Activated naive CD4-positive, alpha-beta T cell treated with anti-CD3 and anti-CD28 coated beads, Interleukin-2, amount 50 U/mL, for 72 hours (primary cell): ENCODE measurements at regions not wholly inside any gene's neighbourhood (a gene's known extent, or its start where the extent isn't known, plus 50 kb on each side); places are given as distances from the start of the nearest gene placed in this dataset.
"Not testable (repeated sequence)": the region's sequence is repeated elsewhere in the genome, so short reads cannot be mapped to it uniquely, and the experiment has no call there.

Experiments used
- ATAC-seq, 2 donors: fragments of 150-1000 bp; cut with Tn5 transposase; 2 replicates each; pipeline ENCODE4 v1.10.0; 2021; ENCODE audit warnings: mild to moderate bottlenecking in 2 of 2, moderate library complexity in 2 of 2
- DNase-seq, 2 donors: peaks; one replicate each; pipeline ENCODE4 v3.0.0; 2021 to 2022; ENCODE audit warnings: low spot score in 2 of 2
- H3K27ac Mint-ChIP-seq, 2 donors: one replicate each; pipeline ENCODE4 v1.8.0; 2022; ENCODE audit warnings: mild to moderate bottlenecking in 2 of 2, mixed read lengths in 2 of 2
- H3K36me3 Mint-ChIP-seq, 2 donors: one replicate each; pipeline ENCODE4 v1.8.0; 2022; ENCODE audit warnings: mixed read lengths in 2 of 2
- H3K9me3 Mint-ChIP-seq, 2 donors: one replicate each; pipeline ENCODE4 v1.8.0; 2022; ENCODE audit warnings: mixed read lengths in 2 of 2

DNA sequence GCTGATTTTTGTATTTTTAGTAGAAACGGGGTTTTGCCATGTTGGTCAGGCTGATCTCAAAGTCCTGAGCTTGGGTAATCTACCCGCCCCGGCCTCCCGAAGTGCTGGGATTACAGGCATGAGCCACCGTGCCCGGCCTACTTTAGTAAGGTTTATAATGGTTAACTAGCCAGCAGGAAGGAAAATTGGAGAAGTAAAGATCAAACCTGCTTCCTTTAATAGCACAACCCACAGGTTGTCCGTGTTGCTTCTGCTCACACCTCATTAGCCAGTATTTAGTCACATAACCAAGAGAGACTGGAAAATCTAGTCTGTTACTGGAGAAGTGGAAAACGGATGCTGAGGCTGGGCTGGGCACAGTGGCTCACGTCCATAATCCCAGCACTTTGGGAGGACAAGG, 51.9 kb upstream of the TBL1XR1 start:
- no peak for ATAC-seq
- peaks cover 4 to 11% of the 10 kb centered on the region in 2 donors for H3K9me3 Mint-ChIP-seq
- H3K36me3 Mint-ChIP-seq, result peaks cover 0 to 11% of the 10 kb centered on the region in 2 donors
- H3K27ac Mint-ChIP-seq, result no peak overlapping the region
- DNase-seq, result no peak

DNA sequence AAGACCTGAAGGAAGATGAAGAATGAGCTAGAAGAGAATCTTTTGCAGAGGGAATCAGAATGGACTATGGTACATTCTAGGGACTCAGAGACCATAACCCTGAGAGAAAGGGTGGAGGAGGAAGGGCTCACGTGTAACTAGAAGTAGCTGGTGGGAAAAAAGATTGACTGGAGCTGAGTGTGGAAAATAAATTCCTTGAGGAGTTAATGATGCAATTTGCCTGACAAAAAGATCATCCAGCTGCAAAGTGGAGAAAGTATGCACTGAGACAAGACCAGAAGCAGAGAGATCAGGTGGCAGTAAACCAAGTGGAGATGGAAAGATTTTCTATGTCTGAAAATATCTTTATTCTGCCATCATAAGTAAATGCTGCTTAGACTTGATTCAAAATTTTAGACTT, 52.9 kb upstream of the TBL1XR1 start:
- Mint-ChIP-seq H3K9me3 (peaks cover 4 to 11% of the 10 kb centered on the region in 2 donors), H3K36me3 (peaks cover 0 to 11% of the 10 kb centered on the region in 2 donors), H3K27ac (no peak overlapping the region)
- DNase-seq (no peak), ATAC-seq (no peak)

- ATAC-seq, result no peak
These were observed 54.5 kb upstream of the TBL1XR1 start for GRCh38 chr3:177251755-177252154.

GRCh38 chr3:177257006-177257405, 59.7 kb upstream of the TBL1XR1 start:
- ATAC-seq, result no peak

More at GRCh38 chr3:177251755-177252154, 54.5 kb upstream of the TBL1XR1 start:
- Mint-ChIP-seq H3K36me3 (peaks cover 0 to 10% of the 10 kb centered on the region in 2 donors), H3K27ac (no peak overlapping the region), H3K9me3 (peaks cover 4 to 10% of the 10 kb centered on the region in 2 donors)
- DNase-seq, result no peak

DNA sequence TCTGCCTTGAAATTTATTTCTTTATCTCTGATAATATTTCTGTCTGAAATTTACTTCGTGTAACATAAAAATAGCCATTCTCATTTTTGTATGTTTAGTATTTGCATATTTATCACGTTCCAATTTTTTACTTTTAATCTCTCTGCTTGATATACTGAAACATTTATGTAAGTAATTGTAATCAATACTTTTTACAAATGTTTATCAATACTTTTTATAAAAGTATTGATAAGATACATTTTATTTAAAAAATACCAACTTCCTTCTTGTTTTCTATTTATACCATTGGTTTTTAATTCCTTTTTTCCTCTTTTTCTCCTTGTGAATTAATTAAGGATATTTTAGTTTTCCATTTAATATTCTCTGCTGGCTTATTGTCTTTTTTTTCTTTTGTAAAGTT, 60.3 kb upstream of the TBL1XR1 start:
- H3K9me3 Mint-ChIP-seq, result peaks cover 0 to 4% of the 10 kb centered on the region in 2 donors
- ATAC-seq, result no peak
- H3K27ac Mint-ChIP-seq, result no peak overlapping the region
- no peaks in the 10 kb centered on the region for H3K36me3 Mint-ChIP-seq
- no peak for DNase-seq

More at GRCh38 chr3:177257006-177257405, 59.7 kb upstream of the TBL1XR1 start:
- Mint-ChIP-seq H3K27ac (no peak overlapping the region), H3K9me3 (peaks cover 0 to 4% of the 10 kb centered on the region in 2 donors), H3K36me3 (no peaks in the 10 kb centered on the region)
- DNase-seq, result no peak

- ATAC-seq (no peak), DNase-seq (no peak)
- Mint-ChIP-seq H3K36me3 (no peaks in the 10 kb centered on the region), H3K27ac (no peak overlapping the region), H3K9me3 (peaks cover 0 to 4% of the 10 kb centered on the region in 2 donors)
These were observed 65.1 kb upstream of the TBL1XR1 start for GRCh38 chr3:177262396-177262795.

GRCh38 chr3:177263615-177264368, 66.5 kb upstream of the TBL1XR1 start:
- Mint-ChIP-seq H3K9me3 (peaks cover 0 to 4% of the 10 kb centered on the region in 2 donors), H3K36me3 (no peaks in the 10 kb centered on the region), H3K27ac (no peak overlapping the region)
- no peak for DNase-seq
- no peak for ATAC-seq

DNA sequence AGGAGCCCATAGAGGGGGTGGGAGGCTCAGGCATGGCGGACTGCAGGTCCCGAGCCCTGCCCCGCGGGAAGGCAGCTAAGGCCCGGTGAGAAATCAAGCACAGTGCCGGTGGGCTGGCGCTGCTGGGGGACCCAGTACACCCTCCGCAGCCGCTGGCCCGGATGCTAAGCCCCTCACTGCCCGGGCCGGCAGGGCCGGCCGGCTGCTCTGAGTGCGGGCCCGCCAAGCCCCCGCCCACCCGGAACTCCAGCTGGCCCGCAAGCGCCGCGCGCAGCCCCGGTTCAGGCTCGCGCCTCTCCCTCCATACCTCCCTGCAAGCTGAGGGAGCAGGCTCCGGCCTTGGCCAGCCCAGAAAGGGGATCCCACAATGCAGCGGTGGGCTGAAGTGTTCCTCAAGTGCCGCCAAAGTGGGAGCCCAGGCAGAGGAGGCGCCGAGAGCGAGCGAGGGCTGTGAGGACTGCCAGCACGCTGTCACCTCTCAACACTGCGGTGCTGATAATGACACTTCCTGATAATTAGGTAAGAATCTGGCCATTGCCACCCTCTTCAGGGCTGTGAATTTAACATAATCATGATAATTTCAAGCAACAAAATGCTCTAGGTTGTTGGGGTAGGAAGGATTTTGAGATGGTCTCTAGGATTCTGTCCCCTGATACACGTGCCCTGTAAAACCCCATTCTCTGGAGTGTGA, 74.7 kb upstream of the TBL1XR1 start:
- H3K27ac Mint-ChIP-seq, DNase-seq, ATAC-seq, H3K36me3 Mint-ChIP-seq, H3K9me3 Mint-ChIP-seq: not testable (repeated sequence)

DNA sequence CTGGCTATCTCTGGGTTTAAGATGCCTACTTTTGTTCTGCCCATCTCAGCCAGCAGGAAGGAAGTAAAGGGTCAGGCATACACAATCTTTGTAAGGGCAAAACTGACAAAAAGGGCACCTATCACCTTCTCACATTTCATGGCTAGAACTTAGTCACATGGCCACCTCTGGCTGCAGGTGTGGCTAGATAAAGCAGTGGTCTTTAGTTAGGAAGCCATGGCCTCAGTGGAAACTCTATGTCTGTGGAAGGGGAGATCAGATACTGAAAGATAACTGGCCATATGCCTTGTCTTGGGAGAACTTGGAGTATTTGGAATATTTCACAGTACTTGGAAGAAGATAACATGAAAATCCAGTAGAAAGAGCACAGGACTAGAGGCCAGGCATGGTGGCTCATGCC, 80.7 kb upstream of the TBL1XR1 start:
- no peak for ATAC-seq
- H3K36me3 Mint-ChIP-seq, result peaks cover 0 to 21% of the 10 kb centered on the region in 2 donors
- no peak for DNase-seq
- no peak overlapping the region for H3K27ac Mint-ChIP-seq
- H3K9me3 Mint-ChIP-seq, result peaks cover 0 to 4% of the 10 kb centered on the region in 2 donors

DNA sequence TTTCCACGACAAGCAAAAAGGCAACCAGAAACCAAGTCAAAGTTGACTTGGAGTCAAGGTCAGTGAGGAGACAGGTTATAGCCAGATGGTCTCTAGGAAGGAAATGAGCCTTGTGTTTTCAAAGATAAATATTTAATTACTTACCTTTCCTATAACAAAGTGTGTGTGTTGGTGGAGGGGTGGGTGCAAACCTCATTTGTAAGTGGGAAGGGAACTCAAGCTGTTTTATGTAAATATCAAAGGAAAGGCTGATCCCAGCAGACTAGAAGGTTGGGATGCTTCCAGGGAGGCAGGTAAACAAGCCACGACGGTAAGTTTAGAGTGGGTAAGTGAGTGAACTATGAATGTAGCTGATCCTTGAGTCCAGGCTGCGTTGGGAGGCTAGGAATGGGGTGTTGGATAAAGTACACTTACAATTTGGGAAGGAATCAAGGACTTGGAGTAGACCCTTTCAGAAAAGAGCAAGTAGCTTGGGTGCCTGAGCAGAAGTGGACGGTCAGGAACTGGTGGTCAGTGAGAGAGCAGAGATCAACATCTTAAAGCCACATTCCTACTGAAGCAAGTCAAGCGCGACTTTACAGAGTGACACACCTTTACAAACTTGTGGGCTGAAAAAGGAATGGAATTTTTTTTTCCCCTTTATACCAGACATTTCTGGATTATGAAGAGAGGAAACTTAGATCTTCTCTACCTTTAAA, 82.0 kb upstream of the TBL1XR1 start:
- DNase-seq (no peak), ATAC-seq (no peak)
- Mint-ChIP-seq H3K36me3 (peaks cover 0 to 21% of the 10 kb centered on the region in 2 donors), H3K27ac (peak overlapping the region in 1 of 2 donors; percentile 5), H3K9me3 (peaks cover 0 to 4% of the 10 kb centered on the region in 2 donors)

- no peak for DNase-seq
- Mint-ChIP-seq H3K9me3 (peaks cover 0 to 4% of the 10 kb centered on the region in 2 donors), H3K27ac (peak overlapping the region; percentile 65 to 83), H3K36me3 (peaks cover 0 to 21% of the 10 kb centered on the region in 2 donors)
- ATAC-seq, result peak in 1 of 2 donors; percentile 28
These were observed 84.2 kb upstream of the TBL1XR1 start for GRCh38 chr3:177281292-177282118.

DNA sequence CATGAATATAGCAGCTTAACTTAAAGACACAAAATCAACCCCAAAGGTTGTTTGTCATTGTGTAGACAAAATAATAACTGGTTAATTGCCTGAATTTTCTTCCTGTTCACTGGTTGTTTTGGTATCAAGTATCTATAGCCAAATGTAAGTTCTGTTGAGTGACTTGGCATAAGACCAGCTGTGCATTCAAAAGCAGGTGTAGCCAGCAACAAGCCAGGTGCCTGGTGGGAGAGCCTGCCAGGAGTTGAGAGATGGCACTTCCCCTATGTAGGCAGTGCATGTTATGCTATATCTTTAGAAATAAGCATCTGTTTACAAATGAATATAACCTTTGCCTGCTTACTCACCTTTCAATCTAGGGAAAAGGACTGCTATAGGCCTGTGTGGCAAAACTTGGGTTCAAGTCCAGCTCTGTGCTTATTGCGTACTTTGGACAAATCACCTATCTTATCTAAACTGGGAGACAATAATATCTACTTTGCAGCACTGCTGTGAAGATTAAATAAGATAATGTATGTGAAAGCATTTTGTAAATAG, 84.9 kb upstream of the TBL1XR1 start:
- Mint-ChIP-seq H3K27ac (peak overlapping the region in 1 of 2 donors; percentile 83), H3K9me3 (peaks cover 0 to 4% of the 10 kb centered on the region in 2 donors), H3K36me3 (peaks cover 0 to 21% of the 10 kb centered on the region in 2 donors)
- ATAC-seq (no peak), DNase-seq (no peak)

DNA sequence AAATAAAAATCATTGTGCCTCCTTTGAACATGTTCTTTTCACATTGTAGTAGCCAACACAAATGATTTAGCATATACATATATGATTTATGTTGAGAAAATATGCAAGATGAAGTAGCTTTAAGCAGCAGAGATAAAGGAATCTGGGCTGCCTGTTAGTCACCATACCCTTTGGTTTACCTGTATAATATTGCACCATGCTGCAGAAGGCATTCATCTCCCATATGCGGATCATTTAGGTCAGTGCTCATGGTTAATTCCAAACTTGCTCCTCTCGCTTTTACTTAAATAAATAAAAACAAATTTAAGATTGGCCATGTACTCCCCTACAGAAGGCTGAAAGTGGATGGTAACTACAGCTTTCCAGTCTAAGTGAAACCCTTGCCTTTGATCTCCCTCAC, 86.7 kb upstream of the TBL1XR1 start:
- DNase-seq (no peak), ATAC-seq (peak in 1 of 2 donors; percentile 12)
- no peak overlapping the region for H3K27ac Mint-ChIP-seq
- peaks cover 0 to 4% of the 10 kb centered on the region in 2 donors for H3K9me3 Mint-ChIP-seq
- H3K36me3 Mint-ChIP-seq, result peaks cover 0 to 21% of the 10 kb centered on the region in 2 donors

DNA sequence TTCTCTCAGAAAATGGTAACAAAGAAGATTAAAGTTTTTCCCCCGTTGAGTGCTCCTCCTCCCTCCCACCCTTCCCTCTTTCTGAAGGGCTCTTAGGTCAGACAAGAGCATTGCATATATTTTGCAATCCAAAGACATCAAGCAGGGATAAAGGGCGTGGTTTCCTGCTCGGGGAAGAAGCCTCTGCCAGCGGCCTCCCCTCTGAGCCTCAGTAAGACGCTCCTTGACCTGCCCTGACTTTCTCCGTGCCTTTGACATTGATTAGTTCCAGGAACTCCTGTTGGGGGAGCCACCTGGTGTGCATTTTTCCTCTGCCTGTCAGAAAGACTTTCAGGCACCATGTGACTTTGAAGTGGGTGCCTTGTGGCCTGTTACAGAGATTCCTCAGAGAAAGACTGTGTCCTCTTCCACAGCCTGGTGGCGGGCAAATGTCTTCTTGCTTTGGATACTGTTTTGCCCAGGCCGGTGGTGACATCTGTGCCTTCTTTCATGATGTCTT, 87.2 kb upstream of the TBL1XR1 start:
- DNase-seq (peak; percentile 15 to 66), ATAC-seq (peak; percentile 76 to 90)
- Mint-ChIP-seq H3K36me3 (peaks cover 0 to 21% of the 10 kb centered on the region in 2 donors), H3K9me3 (peaks cover 0 to 4% of the 10 kb centered on the region in 2 donors), H3K27ac (no peak overlapping the region)

DNA sequence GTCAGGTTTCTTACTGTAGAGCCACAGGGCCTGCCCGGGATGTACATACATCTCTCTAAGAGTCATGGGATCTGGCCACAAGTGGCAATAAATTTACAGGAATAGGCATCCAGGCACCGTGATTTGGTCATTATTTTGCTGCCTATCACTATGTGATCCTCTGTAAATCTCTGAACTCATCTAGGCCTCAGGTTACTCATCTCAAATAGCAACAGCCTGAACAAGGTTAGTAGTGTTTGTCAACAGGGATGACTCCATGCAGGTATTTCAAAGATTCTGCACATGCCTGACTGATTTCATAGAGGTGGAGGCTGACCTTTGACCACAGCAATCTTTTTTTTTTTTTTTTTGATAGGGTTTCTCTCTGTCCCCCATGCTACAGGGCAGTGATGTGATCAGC, 88.8 kb upstream of the TBL1XR1 start:
- peak in 1 of 2 donors; percentile 46 for ATAC-seq
- Mint-ChIP-seq H3K36me3 (peaks cover 0 to 13% of the 10 kb centered on the region in 2 donors), H3K27ac (no peak overlapping the region), H3K9me3 (peaks cover 0 to 8% of the 10 kb centered on the region in 2 donors)
- no peak for DNase-seq

DNA sequence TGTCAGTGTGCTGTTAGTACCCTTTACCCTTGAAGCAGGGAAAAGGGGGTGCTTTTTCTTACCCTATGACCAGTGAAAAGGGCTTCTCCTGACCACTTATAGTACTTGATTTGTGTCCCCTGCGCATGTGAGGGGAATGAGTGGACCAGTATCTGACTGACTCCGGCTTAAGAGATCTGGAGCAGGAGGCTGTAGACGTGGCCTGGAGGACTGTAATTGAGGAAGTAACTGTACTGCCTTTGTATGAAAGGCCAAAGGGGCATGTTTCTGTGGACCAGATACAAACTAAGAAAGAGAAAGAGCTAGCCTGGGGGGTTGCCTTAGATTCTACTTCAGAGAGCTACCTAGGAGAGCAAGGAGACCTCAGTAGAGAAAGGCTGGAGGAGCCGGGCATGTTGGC, 89.9 kb upstream of the TBL1XR1 start:
- H3K9me3 Mint-ChIP-seq, result peaks cover 0 to 4% of the 10 kb centered on the region in 2 donors
- H3K27ac Mint-ChIP-seq, result no peak overlapping the region
- no peak for DNase-seq
- peaks cover 0 to 1% of the 10 kb centered on the region in 2 donors for H3K36me3 Mint-ChIP-seq
- ATAC-seq, result no peak
